ENCODE measurements at regions not wholly inside any gene's neighbourhood (a gene's known extent, or its start where the extent isn't known, plus 50 kb on each side); places are given as distances from the start of the nearest gene placed in this dataset.
A peak's percentile ranks its signal among the peaks of the same experiment; 100 is the strongest.

GRCh38 chr1:200354243-200354642, 55.6 kb downstream of the ZNF281 start:
- DNase-seq (ENCODE audit: low read depth), result no peak

DNA sequence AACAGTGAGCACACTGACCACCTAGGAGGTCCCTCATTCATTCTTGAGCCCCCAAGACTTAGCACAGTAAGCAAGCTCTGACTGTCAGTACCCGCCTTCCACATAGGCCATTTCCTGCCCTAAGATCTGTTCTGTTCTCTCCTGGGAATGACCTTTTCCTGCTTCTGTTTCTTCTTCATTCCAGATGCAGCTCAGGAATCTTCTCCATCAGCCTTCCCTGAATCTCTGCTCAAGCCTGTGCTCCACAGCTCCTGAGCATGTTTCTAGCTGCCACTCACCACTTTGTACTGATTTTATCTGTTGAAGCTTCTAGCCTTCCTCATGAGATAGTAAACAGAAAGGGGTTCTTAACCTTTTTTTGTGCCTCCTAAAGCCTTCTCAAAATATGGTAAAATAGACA, 56.6 kb downstream of the ZNF281 start:
- DNase-seq (ENCODE audit: low read depth), result no peak

- DNase-seq (ENCODE audit: low read depth), result peak; percentile 14
Measured at GRCh38 chr1:200351826-200352549, 57.8 kb downstream of the ZNF281 start.

DNA sequence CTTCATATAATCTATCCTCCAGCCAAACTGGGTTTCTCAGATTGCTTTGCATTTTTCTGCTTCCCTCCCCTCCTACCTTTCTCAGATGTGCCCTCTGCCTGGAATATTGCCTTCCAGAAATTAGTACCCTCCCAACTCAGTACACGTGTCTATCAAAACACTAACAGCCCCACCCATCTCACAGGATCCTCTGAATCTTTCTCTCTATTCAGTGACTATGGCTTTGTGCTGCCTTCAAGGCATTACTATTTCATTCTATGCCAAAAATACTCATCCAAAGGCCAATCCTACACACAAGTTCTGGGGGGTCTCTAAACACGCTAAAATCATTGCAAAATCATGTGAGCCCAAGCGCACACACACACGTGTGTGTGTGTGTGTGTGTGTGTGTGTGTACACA, 58.4 kb downstream of the ZNF281 start:
- no peak for DNase-seq (ENCODE audit: low read depth)

- no peak for DNase-seq (ENCODE audit: low read depth)
Measured at GRCh38 chr1:200346700-200347099, 63.1 kb downstream of the ZNF281 start.

GRCh38 chr1:200345520-200345919, 64.3 kb downstream of the ZNF281 start:
- no peak for DNase-seq (ENCODE audit: low read depth)

GRCh38 chr1:200343874-200344273, 66.0 kb downstream of the ZNF281 start:
- no peak for DNase-seq (ENCODE audit: low read depth)

- no peak for DNase-seq (ENCODE audit: low read depth)
Measured at GRCh38 chr1:200342511-200343311, 67.1 kb downstream of the ZNF281 start.

DNA sequence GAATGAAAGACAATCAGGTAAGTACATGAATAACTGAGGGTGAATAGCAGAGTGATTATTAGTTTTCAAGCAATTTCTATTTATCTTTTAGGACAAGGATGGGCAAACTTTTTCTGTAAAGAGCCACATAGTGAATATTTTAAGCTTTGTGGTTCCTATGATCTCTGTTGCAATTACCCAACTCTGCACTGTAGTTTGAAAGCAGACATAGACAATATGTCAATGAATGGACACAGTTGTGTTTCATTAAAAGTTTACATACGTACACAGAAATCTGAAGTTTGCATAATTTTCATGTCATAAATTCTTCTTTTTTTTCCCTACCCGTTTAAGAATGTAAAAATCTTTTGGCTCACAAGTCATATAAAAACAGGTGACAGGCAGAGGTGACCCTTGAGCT, 71.4 kb downstream of the ZNF281 start:
- DNase-seq (ENCODE audit: low read depth), result no peak

GRCh38 chr1:200337831-200338230, 72.0 kb downstream of the ZNF281 start:
- DNase-seq (ENCODE audit: low read depth), result no peak

DNA sequence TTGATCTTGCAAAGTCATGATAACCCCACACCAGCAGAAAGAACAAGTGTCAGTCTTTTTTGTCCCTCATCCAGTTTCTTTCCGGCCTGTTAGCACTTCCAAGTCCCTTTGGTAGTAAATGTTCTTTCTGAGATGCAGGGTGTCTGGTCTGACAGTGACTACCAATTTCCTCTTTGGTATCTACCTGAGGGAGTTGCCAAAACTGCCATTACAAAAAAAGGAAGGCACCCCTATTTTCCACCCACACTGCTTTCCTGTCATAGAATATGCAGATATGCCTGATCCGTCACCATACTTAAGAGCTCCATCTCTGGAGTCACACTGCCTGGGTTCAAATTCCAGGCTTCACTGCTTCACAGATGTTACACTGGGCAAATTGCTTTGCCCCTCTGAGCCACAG, 72.4 kb downstream of the ZNF281 start:
- no peak for DNase-seq (ENCODE audit: low read depth)

DNA sequence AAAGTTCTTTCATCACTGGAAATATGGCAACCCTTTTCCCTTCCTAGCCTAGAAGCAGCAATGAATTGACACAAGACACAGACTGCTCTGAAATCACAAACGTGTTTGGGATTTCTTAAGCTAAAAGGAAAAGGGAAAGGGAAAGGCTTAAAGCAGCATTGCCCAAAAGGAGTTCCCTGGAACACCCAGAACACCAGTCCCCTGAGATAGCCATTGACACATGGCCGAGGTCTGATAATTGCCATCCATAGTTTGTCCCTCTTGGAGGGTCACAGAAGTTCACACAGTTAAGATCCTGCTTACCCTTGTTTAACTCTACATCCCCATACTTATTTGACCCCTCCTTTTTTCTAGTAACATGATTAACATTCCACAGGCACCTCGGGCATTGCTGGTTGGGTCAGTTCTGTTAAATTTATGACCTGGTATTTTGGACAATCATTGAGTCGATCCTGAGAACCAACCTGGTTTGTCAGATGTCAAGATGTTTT, 72.9 kb downstream of the ZNF281 start:
- DNase-seq (ENCODE audit: low read depth), result no peak

DNA sequence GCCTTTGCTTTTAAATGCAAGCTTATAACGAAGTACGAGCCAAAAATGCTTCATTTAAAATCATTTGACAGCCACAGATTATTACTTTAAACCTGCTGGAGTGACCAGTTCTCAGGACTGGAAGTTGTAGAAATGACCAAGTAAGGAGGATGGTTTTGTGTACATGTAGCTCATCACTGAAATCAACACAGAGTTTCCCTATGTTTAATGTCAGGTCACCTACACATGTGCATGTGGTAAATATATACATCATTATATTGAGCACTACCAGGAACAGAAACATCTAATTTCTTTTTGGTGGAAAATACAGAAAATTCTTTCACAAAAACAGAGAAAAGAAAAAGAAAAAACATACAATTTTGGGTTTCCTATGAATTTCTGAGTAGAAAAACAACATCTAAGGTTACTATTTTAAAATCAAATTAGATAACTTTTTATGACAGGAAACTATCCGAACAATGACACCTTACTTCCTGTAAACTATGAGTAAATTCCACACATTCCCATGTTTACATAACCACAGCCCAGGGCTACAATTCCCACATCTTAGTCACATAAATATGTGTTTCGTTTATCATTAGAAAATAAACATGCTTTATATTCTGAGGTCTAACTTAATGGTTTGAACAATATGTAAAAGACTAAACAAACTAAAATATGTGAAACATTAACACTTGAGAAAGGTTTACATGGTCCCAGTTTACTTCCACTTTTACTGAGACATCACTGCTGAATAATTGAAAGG, 73.6 kb downstream of the ZNF281 start:
- no peak for DNase-seq (ENCODE audit: low read depth)

GRCh38 chr1:200334661-200335256, 75.1 kb downstream of the ZNF281 start:
- no peak for DNase-seq (ENCODE audit: low read depth)

DNA sequence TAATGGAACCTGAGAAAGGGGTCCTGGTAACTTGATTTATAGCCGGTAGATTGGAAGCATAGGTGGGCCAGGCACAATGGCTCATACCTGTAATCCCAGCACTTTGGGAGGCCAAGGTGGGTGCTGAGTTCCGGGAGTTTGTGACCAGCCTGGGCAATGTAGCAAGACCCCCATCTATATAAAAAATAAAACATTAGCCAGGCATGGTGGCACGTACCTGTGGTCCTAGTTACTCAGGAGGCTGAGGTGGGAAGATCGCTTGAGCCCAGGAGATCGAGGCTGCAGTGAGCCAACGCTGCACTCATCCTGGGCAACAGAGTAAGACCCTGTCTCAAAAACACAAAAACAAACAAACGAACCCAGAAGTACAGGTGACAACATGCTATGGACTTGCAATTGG, 76.5 kb downstream of the ZNF281 start:
- no peak for DNase-seq (ENCODE audit: low read depth)

- DNase-seq (ENCODE audit: low read depth), result no peak
Measured at GRCh38 chr1:200332716-200333115, 77.1 kb downstream of the ZNF281 start.

- no peak for DNase-seq (ENCODE audit: low read depth)
Measured at GRCh38 chr1:200330741-200331428, 79.0 kb downstream of the ZNF281 start.

DNA sequence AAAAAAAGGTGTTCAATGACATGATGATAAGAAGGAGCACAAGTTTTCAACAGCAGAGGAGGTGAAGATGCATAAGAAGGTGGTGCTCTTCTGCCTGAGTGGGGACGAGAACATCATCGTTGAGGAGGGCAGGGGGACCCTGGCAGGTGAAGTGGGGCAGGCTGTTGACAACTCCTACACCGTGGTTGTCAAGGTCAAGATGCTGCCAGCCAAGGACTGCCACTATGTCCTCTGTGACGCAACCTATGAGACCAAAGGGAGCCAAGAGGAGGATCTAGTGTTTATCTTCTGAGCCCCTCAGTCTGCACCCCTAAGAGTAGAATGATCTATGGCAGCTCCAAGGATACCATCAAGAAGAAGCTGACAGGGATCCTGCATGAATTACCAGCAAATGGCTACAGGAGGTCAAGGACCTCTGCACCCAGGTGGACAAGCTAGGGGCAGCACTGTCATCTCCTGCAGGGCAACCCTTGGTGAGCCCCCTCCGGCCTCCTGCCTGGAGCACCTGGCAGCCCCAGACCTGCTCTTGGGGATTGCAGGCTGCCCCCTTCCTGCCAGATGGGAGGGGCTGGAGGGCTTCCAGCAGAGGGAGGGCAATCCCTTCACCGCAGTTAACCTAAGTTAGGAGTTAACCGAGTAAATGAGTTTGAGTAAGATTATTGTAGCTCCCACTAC, 80.5 kb downstream of the ZNF281 start:
- DNase-seq (ENCODE audit: low read depth), result no peak

- DNase-seq (ENCODE audit: low read depth), result no peak
Measured at GRCh38 chr1:200328379-200328778, 81.5 kb downstream of the ZNF281 start.

- no peak for DNase-seq (ENCODE audit: low read depth)
Measured at GRCh38 chr1:200323856-200324400, 85.9 kb downstream of the ZNF281 start.

- no peak for DNase-seq (ENCODE audit: low read depth)
Measured at GRCh38 chr1:200319148-200319547, 90.7 kb downstream of the ZNF281 start.
